ENCODE measurements at regions not wholly inside any gene's neighbourhood (a gene's known extent, or its start where the extent isn't known, plus 50 kb on each side); places are given as distances from the start of the nearest gene placed in this dataset.
"Not testable (repeated sequence)": the region's sequence is repeated elsewhere in the genome, so short reads cannot be mapped to it uniquely, and the experiment has no call there.

GRCh38 chr21:35159881-35160280 lies 110.8 kb upstream of the RUNX1 start:
- TF ChIP-seq, protein P1, sequence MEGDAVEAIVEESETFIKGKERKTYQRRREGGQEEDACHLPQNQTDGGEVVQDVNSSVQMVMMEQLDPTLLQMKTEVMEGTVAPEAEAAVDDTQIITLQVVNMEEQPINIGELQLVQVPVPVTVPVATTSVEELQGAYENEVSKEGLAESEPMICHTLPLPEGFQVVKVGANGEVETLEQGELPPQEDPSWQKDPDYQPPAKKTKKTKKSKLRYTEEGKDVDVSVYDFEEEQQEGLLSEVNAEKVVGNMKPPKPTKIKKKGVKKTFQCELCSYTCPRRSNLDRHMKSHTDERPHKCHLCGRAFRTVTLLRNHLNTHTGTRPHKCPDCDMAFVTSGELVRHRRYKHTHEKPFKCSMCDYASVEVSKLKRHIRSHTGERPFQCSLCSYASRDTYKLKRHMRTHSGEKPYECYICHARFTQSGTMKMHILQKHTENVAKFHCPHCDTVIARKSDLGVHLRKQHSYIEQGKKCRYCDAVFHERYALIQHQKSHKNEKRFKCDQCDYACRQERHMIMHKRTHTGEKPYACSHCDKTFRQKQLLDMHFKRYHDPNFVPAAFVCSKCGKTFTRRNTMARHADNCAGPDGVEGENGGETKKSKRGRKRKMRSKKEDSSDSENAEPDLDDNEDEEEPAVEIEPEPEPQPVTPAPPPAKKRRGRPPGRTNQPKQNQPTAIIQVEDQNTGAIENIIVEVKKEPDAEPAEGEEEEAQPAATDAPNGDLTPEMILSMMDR (IDR thresholded peaks at IDR 0.05), result no peak
- TF ChIP-seq POLR2A (IDR thresholded peaks at IDR 0.05), result no peak
- no peak for TF ChIP-seq EP300 (IDR thresholded peaks at IDR 0.05)
- WGBS, 2 donors, result 74 to 76% methylated on average over 4 of the region's 4 CpGs

GRCh38 chr21:35157374-35157773 lies 108.3 kb upstream of the RUNX1 start:
- H3K27ac ChIP-seq; H3K4me3 ChIP-seq; H3K9me3 ChIP-seq; H3K36me3 ChIP-seq; H3K4me1 ChIP-seq; H3K27me3 ChIP-seq; DNase-seq (ENCODE audit: low spot score in 2 of 2): not testable (repeated sequence)
- 87 to 94% methylated on average over 1 of the region's 1 CpG for WGBS, 2 donors

More at GRCh38 chr21:35159881-35160280, 110.8 kb upstream of the RUNX1 start:
- H3K36me3 ChIP-seq, result no peaks in the 10 kb centered on the region
- H3K9me3 ChIP-seq, result peaks cover 0 to 9% (median 0%) of the 10 kb centered on the region in 4 donors
- no peaks in the 10 kb centered on the region for H3K4me1 ChIP-seq
- H3K27ac ChIP-seq, result no peak overlapping the region
- no peak for DNase-seq (ENCODE audit: low spot score in 2 of 2)
- no peak overlapping the region for H3K4me3 ChIP-seq
- no peaks in the 10 kb centered on the region for H3K27me3 ChIP-seq

- WGBS, 2 donors, result 88 to 90% methylated on average over 4 of the region's 4 CpGs
- no peaks in the 10 kb centered on the region for H3K4me1 ChIP-seq
- H3K27me3 ChIP-seq, result no peaks in the 10 kb centered on the region
- H3K4me3 ChIP-seq, result no peak overlapping the region
- no peaks in the 10 kb centered on the region for H3K36me3 ChIP-seq
- DNase-seq (ENCODE audit: low spot score in 2 of 2), result no peak
- H3K27ac ChIP-seq, result no peak overlapping the region
- TF ChIP-seq POLR2A (IDR thresholded peaks at IDR 0.05) (no peak), EP300 (IDR thresholded peaks at IDR 0.05) (no peak)
- TF ChIP-seq, protein P1 (IDR thresholded peaks at IDR 0.05), result no peak
- H3K9me3 ChIP-seq, result peaks cover 0 to 9% (median 0%) of the 10 kb centered on the region in 4 donors
These were observed 107.5 kb upstream of the RUNX1 start for GRCh38 chr21:35156293-35157278.

DNA sequence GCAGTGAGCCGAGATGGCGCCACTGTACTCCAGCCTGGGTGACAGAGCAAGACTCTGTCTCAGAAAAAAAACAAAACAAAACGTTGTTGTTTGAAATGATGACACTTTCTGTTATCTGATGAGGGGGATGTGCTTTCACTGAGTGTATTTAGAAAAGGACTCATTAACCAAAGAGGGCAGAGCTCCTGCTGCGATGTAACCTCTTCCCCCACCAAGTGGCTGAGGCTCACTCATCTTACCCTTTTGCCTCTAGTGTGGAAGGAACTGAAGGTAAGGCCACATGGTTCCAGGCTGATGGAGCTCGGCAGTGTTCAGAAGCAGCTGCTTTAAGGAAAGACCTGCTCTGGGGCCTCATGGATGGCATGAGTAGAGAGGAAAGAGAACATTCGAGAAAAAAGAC lies 105.7 kb upstream of the RUNX1 start:
- TF ChIP-seq POLR2A (IDR thresholded peaks at IDR 0.05) (no peak), EP300 (IDR thresholded peaks at IDR 0.05) (no peak)
- TF ChIP-seq, protein P1 (IDR thresholded peaks at IDR 0.05), result no peak
- DNase-seq (ENCODE audit: low spot score in 2 of 2), result no peak
- peaks cover 0 to 9% (median 3%) of the 10 kb centered on the region in 4 donors for H3K9me3 ChIP-seq
- H3K27ac ChIP-seq, result no peak overlapping the region
- no peaks in the 10 kb centered on the region for H3K4me1 ChIP-seq
- H3K27me3 ChIP-seq, result no peaks in the 10 kb centered on the region
- no peak overlapping the region for H3K4me3 ChIP-seq
- H3K36me3 ChIP-seq, result no peaks in the 10 kb centered on the region
- 77 to 84% methylated on average over 6 of the region's 6 CpGs for WGBS, 2 donors

- WGBS, 2 donors, result 75 to 77% methylated on average over 5 of the region's 5 CpGs
- DNase-seq (ENCODE audit: low spot score in 2 of 2), result no peak
- TF ChIP-seq EP300 (IDR thresholded peaks at IDR 0.05) (no peak), POLR2A (IDR thresholded peaks at IDR 0.05) (no peak)
- TF ChIP-seq, protein P1 (IDR thresholded peaks at IDR 0.05), result no peak
These were observed 104.6 kb upstream of the RUNX1 start for GRCh38 chr21:35153671-35154070.

More at GRCh38 chr21:35153671-35154070, 104.6 kb upstream of the RUNX1 start:
- Histone ChIP-seq H3K27me3 (no peaks in the 10 kb centered on the region), H3K4me1 (no peaks in the 10 kb centered on the region), H3K4me3 (no peak overlapping the region), H3K27ac (no peak overlapping the region), H3K36me3 (no peaks in the 10 kb centered on the region), H3K9me3 (peaks cover 0 to 9% (median 3%) of the 10 kb centered on the region in 4 donors)

All from tibial nerve (tissue), 4 donors.